NT2/D1 (cell line): ENCODE measurements at regions not wholly inside any gene's neighbourhood (a gene's known extent, or its start where the extent isn't known, plus 50 kb on each side); places are given as distances from the start of the nearest gene placed in this dataset.

ENCODE experiments used
- DNase-seq: peaks from one replicate; pipeline ENCODE4 v3.0.0-alpha.2; 2011; ENCODE audit warnings: low read depth, low spot score
- H3K27me3 ChIP-seq: 2 replicates; pipeline ENCODE4 v1.6.0; 2011; ENCODE audit warnings: mild to moderate bottlenecking; ENCODE audit not compliant: insufficient read length, insufficient read depth
- H3K36me3 ChIP-seq: 2 replicates; pipeline ENCODE4 v1.6.1; 2011; ENCODE audit warnings: mild to moderate bottlenecking, low read length, mixed read lengths; ENCODE audit not compliant: insufficient read depth, insufficient read length
- H3K4me1 ChIP-seq: 2 replicates; pipeline ENCODE4 v1.5.1; 2011; ENCODE audit not compliant: insufficient read depth, insufficient read length
- H3K4me3 ChIP-seq: 2 replicates; pipeline ENCODE4 v1.5.1; 2011; ENCODE audit warnings: low read depth; ENCODE audit not compliant: insufficient read length
- H3K9ac ChIP-seq: 2 replicates; pipeline ENCODE4 v1.6.0; 2011; ENCODE audit warnings: low read depth; ENCODE audit not compliant: insufficient read length
- H3K9me3 ChIP-seq: 2 replicates; pipeline ENCODE4 v1.5.1; 2011; ENCODE audit warnings: mild to moderate bottlenecking, low read length; ENCODE audit not compliant: insufficient read depth
- SUZ12 ChIP-seq: IDR thresholded peaks from 2 replicates; pipeline ENCODE4 v1.6.1; 2011; ENCODE audit not compliant: insufficient read length, insufficient read depth; ENCODE audit errors: extremely low read depth
- YY1 ChIP-seq: IDR thresholded peaks from 2 replicates; pipeline ENCODE4 v1.6.1; 2011; ENCODE audit not compliant: insufficient read length, insufficient read depth
- ZNF274 ChIP-seq: IDR thresholded peaks from 2 replicates; pipeline ENCODE4 v1.6.1; 2011; ENCODE audit warnings: mild to moderate bottlenecking, low read depth, low read length

DNA sequence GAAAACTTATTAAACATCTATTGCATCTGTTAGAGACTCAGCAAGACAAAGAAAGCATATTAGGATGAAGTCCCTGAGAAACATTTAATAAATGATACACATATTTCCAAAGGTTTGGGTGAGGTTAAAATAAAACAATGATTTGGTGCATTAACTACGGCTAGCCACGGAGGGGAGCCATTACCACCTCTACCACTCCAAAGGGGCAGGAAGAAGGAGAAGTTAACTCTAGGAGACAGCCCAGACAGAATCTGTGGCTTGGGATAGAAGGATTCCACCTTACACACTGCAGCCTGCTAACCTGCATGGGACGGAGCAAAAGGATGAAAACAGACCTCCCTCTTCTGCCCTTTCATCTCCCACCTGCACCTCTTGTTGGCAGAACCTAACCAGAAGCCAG is 189.1 kb upstream of the C1QTNF7 start:
- Histone ChIP-seq H3K4me1 (no peaks in the 10 kb centered on the region), H3K36me3 (no peaks in the 10 kb centered on the region), H3K9ac (no peak overlapping the region), H3K9me3 (no peaks in the 10 kb centered on the region), H3K27me3 (no peaks in the 10 kb centered on the region), H3K4me3 (no peak overlapping the region)
- TF ChIP-seq YY1 (no peak), SUZ12 (no peak), ZNF274 (no peak)
- DNase-seq = peak; percentile 42

DNA sequence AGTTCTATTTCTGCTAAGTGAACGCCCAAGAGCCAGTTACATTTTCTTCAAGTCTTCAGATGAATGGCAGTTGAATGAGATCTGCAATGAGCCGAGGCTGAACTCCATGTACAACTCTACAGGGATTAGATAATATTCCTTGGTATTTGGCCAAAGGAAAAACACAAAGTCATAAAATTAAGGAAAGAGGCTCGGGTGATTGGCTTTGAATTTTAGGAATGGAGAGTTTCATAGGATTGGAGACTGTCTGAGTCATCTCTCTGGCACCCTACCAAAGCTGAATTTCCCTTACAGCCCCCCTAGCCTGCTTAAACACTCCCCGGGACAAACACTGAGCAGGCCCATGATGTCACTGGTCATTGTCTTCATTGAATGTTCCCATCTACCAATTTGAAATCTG is 188.0 kb upstream of the C1QTNF7 start:
- Histone ChIP-seq H3K9ac (no peak overlapping the region), H3K4me1 (no peaks in the 10 kb centered on the region), H3K4me3 (no peak overlapping the region), H3K27me3 (no peaks in the 10 kb centered on the region), H3K9me3 (no peaks in the 10 kb centered on the region), H3K36me3 (no peaks in the 10 kb centered on the region)
- TF ChIP-seq ZNF274 (no peak), YY1 (no peak), SUZ12 (no peak)
- no peak for DNase-seq

GRCh38 chr4:15240764-15241163 is 187.1 kb upstream of the C1QTNF7 start:
- Histone ChIP-seq H3K36me3 (no peaks in the 10 kb centered on the region), H3K4me3 (no peak overlapping the region), H3K9me3 (no peaks in the 10 kb centered on the region), H3K27me3 (no peaks in the 10 kb centered on the region), H3K9ac (no peak overlapping the region), H3K4me1 (no peaks in the 10 kb centered on the region)
- no peak for DNase-seq
- TF ChIP-seq YY1 (no peak), ZNF274 (no peak), SUZ12 (no peak)

- DNase-seq = no peak
- H3K27me3 ChIP-seq = no peaks in the 10 kb centered on the region
- no peak overlapping the region for H3K4me3 ChIP-seq
- TF ChIP-seq SUZ12 = no peak
- TF ChIP-seq YY1 = no peak
- TF ChIP-seq ZNF274 = no peak
- no peaks in the 10 kb centered on the region for H3K4me1 ChIP-seq
- H3K9ac ChIP-seq = no peak overlapping the region
- H3K9me3 ChIP-seq = no peaks in the 10 kb centered on the region
- H3K36me3 ChIP-seq = no peaks in the 10 kb centered on the region
Measured at GRCh38 chr4:15242021-15242420, 185.8 kb upstream of the C1QTNF7 start.

GRCh38 chr4:15244354-15244753 is 183.5 kb upstream of the C1QTNF7 start:
- Histone ChIP-seq H3K9me3 (no peaks in the 10 kb centered on the region), H3K4me3 (no peak overlapping the region), H3K4me1 (no peaks in the 10 kb centered on the region), H3K36me3 (no peaks in the 10 kb centered on the region), H3K9ac (no peak overlapping the region), H3K27me3 (no peaks in the 10 kb centered on the region)
- TF ChIP-seq ZNF274 (no peak), YY1 (no peak), SUZ12 (no peak)
- DNase-seq = no peak

GRCh38 chr4:15245006-15245530 is 182.8 kb upstream of the C1QTNF7 start:
- Histone ChIP-seq H3K27me3 (no peaks in the 10 kb centered on the region), H3K4me3 (no peak overlapping the region), H3K36me3 (no peaks in the 10 kb centered on the region), H3K9me3 (no peaks in the 10 kb centered on the region), H3K4me1 (no peaks in the 10 kb centered on the region), H3K9ac (no peak overlapping the region)
- no peak for TF ChIP-seq SUZ12
- no peak for TF ChIP-seq ZNF274
- no peak for TF ChIP-seq YY1
- DNase-seq = no peak

- Histone ChIP-seq H3K9ac (no peak overlapping the region), H3K9me3 (no peaks in the 10 kb centered on the region), H3K4me1 (no peaks in the 10 kb centered on the region), H3K36me3 (no peaks in the 10 kb centered on the region), H3K4me3 (no peak overlapping the region), H3K27me3 (no peaks in the 10 kb centered on the region)
- DNase-seq = no peak
- TF ChIP-seq SUZ12 (no peak), YY1 (no peak), ZNF274 (no peak)
Measured at GRCh38 chr4:15250021-15250441, 177.8 kb upstream of the C1QTNF7 start.

DNA sequence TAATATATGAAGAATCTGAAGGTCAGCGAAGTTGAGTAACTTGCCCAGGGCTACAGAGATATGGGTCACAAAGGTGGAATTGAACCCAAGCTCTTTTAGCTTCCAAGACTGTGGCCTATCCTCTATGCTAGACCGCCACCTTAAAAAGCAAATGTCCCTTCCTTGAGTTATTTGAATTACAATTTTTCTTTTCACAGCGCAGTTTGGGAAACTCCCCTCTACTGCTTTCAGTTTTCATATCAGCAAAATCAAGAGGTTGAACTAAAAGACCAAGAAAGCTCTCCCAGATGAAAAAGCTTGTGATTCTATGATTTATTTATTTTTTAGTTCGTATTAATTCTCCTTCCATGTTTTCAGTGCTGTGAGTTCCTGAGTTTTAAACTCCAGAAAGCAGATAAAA is 174.5 kb upstream of the C1QTNF7 start:
- Histone ChIP-seq H3K4me1 (no peaks in the 10 kb centered on the region), H3K9me3 (no peaks in the 10 kb centered on the region)
- no peak for TF ChIP-seq YY1
- TF ChIP-seq ZNF274 = no peak

More for the DNA sequence above, 174.5 kb upstream of the C1QTNF7 start:
- no peak overlapping the region for H3K9ac ChIP-seq
- DNase-seq = no peak
- no peak overlapping the region for H3K4me3 ChIP-seq
- no peaks in the 10 kb centered on the region for H3K27me3 ChIP-seq
- no peaks in the 10 kb centered on the region for H3K36me3 ChIP-seq
